Thyroid gland (tissue), 4 donors: ENCODE measurements at regions not wholly inside any gene's neighbourhood (a gene's known extent, or its start where the extent isn't known, plus 50 kb on each side); places are given as distances from the start of the nearest gene placed in this dataset.

ENCODE experiments used
- POLR2A ChIP-seq, 2 donors: fragments of 450-650 bp; IDR thresholded peaks; one replicate each; pipeline ENCODE4 v1.6.1; 2017; ENCODE audit warnings: antibody characterized with exemption in 2 of 2, mild to moderate bottlenecking in 2 of 2, moderate library complexity in 1 of 2
- TF ChIP-seq, protein P1 (sequence below), 6 experiments: fragments of 200-600 bp in 3 of 6; fragments of 450-650 bp in 3 of 6; sonication (generic) in 3 of 6; IDR thresholded peaks; one replicate each; pipeline ENCODE4 v1.5.1; 2016 to 2019; ENCODE audit warnings: antibody characterized with exemption in 6 of 6, mild to moderate bottlenecking in 2 of 6, inconsistent platforms in 1 of 6, moderate library complexity in 1 of 6

- TF ChIP-seq, protein P1, sequence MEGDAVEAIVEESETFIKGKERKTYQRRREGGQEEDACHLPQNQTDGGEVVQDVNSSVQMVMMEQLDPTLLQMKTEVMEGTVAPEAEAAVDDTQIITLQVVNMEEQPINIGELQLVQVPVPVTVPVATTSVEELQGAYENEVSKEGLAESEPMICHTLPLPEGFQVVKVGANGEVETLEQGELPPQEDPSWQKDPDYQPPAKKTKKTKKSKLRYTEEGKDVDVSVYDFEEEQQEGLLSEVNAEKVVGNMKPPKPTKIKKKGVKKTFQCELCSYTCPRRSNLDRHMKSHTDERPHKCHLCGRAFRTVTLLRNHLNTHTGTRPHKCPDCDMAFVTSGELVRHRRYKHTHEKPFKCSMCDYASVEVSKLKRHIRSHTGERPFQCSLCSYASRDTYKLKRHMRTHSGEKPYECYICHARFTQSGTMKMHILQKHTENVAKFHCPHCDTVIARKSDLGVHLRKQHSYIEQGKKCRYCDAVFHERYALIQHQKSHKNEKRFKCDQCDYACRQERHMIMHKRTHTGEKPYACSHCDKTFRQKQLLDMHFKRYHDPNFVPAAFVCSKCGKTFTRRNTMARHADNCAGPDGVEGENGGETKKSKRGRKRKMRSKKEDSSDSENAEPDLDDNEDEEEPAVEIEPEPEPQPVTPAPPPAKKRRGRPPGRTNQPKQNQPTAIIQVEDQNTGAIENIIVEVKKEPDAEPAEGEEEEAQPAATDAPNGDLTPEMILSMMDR (IDR thresholded peaks at IDR 0.05), result no peak
- no peak for TF ChIP-seq POLR2A (IDR thresholded peaks at IDR 0.05)
Measured at GRCh38 chr5:51159164-51159563, 224.1 kb upstream of the ISL1 start.
